Neural progenitor cell (in vitro differentiated cells): ENCODE measurements at regions not wholly inside any gene's neighbourhood (a gene's known extent, or its start where the extent isn't known, plus 50 kb on each side); places are given as distances from the start of the nearest gene placed in this dataset.
"Not testable (repeated sequence)": the region's sequence is repeated elsewhere in the genome, so short reads cannot be mapped to it uniquely, and the experiment has no call there.

Source experiments
- DNase-seq: peaks from one replicate; pipeline ENCODE4 v3.0.0-alpha.2; 2016; ENCODE audit warnings: low spot score
- H2AFZ ChIP-seq: fragments of 200-600 bp; sonication (generic); replicated peaks from 2 replicates; pipeline ENCODE4 v1.6.1; 2016; ENCODE audit warnings: antibody characterized with exemption
- H3F3A ChIP-seq: fragments of 200-600 bp; sonication (generic); 2 replicates; pipeline ENCODE4 v1.6.1; 2016; ENCODE audit warnings: antibody characterized with exemption, low read depth
- H3K27ac ChIP-seq: fragments of 200-600 bp; sonication (generic); 2 replicates; pipeline ENCODE4 v1.5.1; 2016; ENCODE audit warnings: mild to moderate bottlenecking
- H3K27me3 ChIP-seq: fragments of 200-600 bp; sonication (generic); 2 replicates; pipeline ENCODE4 v1.6.1; 2016; ENCODE audit warnings: mild to moderate bottlenecking, moderate library complexity
- H3K36me3 ChIP-seq: fragments of 200-600 bp; sonication (generic); 2 replicates; pipeline ENCODE4 v1.5.1; 2016
- H3K4me1 ChIP-seq: fragments of 200-600 bp; sonication (generic); 2 replicates; pipeline ENCODE4 v1.6.1; 2016; ENCODE audit warnings: mixed run types
- H3K4me2 ChIP-seq: fragments of 200-600 bp; sonication (generic); 2 replicates; pipeline ENCODE4 v1.6.1; 2016
- H3K4me3 ChIP-seq: fragments of 200-600 bp; sonication (generic); 2 replicates; pipeline ENCODE4 v1.5.1; 2016
- H3K79me2 ChIP-seq: fragments of 200-600 bp; sonication (generic); 2 replicates; pipeline ENCODE4 v1.6.1; 2016; ENCODE audit warnings: low read depth
- H3K9ac ChIP-seq: fragments of 200-600 bp; sonication (generic); 2 replicates; pipeline ENCODE4 v1.6.1; 2016
- H3K9me3 ChIP-seq: fragments of 200-600 bp; sonication (generic); 2 replicates; pipeline ENCODE4 v1.5.1; 2016; ENCODE audit warnings: low read depth
- H4K20me1 ChIP-seq: fragments of 200-600 bp; sonication (generic); 2 replicates; pipeline ENCODE4 v1.6.1; 2016; ENCODE audit warnings: low read depth
- H3K27ac Mint-ChIP-seq: 3 replicates; pipeline ENCODE4 v1.8.0; 2021; ENCODE audit warnings: mixed read lengths
- H3K27me3 Mint-ChIP-seq: 2 replicates; pipeline ENCODE4 v1.8.0; 2022; ENCODE audit warnings: low read depth, mild to moderate bottlenecking, inconsistent platforms, moderate library complexity, mixed read lengths; ENCODE audit not compliant: insufficient read depth
- H3K36me3 Mint-ChIP-seq: 3 replicates; pipeline ENCODE4 v1.8.0; 2021; ENCODE audit warnings: mixed read lengths
- H3K4me1 Mint-ChIP-seq: 3 replicates; pipeline ENCODE4 v1.8.0; 2021; ENCODE audit warnings: mixed read lengths
- H3K4me3 Mint-ChIP-seq: 3 replicates; pipeline ENCODE4 v1.8.0; 2021; ENCODE audit warnings: mild to moderate bottlenecking, moderate library complexity, mixed read lengths
- H3K9me3 Mint-ChIP-seq: 3 replicates; pipeline ENCODE4 v1.8.0; 2020; ENCODE audit warnings: mixed read lengths
- CTCF ChIP-seq: fragments of 200-600 bp; sonication (generic); IDR thresholded peaks from 2 replicates; pipeline ENCODE4 v1.5.1; 2017; ENCODE audit warnings: antibody characterized with exemption, mild to moderate bottlenecking
- EZH2 ChIP-seq: fragments of 200-600 bp; sonication (generic); IDR thresholded peaks from 2 replicates; pipeline ENCODE4 v1.6.1; 2017; ENCODE audit warnings: antibody characterized with exemption, mild to moderate bottlenecking, moderate library complexity
- EZH2phosphoT487 ChIP-seq: fragments of 200-600 bp; sonication (generic); IDR thresholded peaks from 2 replicates; pipeline ENCODE4 v1.6.1; 2017; ENCODE audit warnings: antibody characterized with exemption

GRCh38 chr4:38386654-38387188, 277.3 kb upstream of the KLF3 start:
- no peaks in the 10 kb centered on the region for H3K36me3 ChIP-seq
- TF ChIP-seq EZH2 (no peak), EZH2phosphoT487 (no peak), CTCF (no peak)
- no peaks in the 10 kb centered on the region for H4K20me1 ChIP-seq
- H3K27ac Mint-ChIP-seq: no peak overlapping the region
- peaks cover 9% of the 10 kb centered on the region for H3K9me3 ChIP-seq
- H3K27ac ChIP-seq: no peak overlapping the region
- no peak overlapping the region for H3K4me3 ChIP-seq
- H3K4me2 ChIP-seq: no peak overlapping the region
- no peaks in the 10 kb centered on the region for H3F3A ChIP-seq
- no peaks in the 10 kb centered on the region for H3K79me2 ChIP-seq
- H3K36me3 Mint-ChIP-seq: peaks cover 2% of the 10 kb centered on the region
- H3K4me1 Mint-ChIP-seq: peaks cover 20% of the 10 kb centered on the region
- H2AFZ ChIP-seq: no peak overlapping the region
- H3K9ac ChIP-seq: no peak overlapping the region
- peaks cover 13% of the 10 kb centered on the region for H3K9me3 Mint-ChIP-seq
- no peaks in the 10 kb centered on the region for H3K27me3 ChIP-seq
- peaks cover 4% of the 10 kb centered on the region for H3K27me3 Mint-ChIP-seq
- no peak overlapping the region for H3K4me3 Mint-ChIP-seq
- H3K4me1 ChIP-seq: peaks cover 19% of the 10 kb centered on the region
- DNase-seq: no peak

DNA sequence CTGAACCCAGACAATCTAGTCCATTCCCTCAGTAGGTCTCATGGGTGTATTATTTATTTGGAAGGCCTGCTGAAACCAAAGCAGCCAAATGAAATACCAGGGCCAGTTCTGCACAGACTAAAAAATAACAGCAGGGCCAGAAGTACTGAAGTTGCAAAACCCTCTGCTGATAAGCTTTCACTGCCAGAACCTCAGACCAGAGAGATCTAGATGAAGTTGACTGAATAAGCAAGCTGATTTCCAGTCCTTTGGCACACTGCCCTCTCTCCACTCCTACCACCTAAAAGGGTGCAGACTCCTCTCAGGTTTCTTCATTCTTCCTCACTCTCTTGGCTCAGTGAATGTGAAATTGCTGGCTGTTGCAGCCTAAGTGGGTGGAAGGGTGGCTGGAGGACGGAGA, 276.7 kb upstream of the KLF3 start:
- no peak overlapping the region for H3K4me3 Mint-ChIP-seq
- H3K4me1 ChIP-seq: peaks cover 19% of the 10 kb centered on the region
- H3K4me1 Mint-ChIP-seq: peaks cover 20% of the 10 kb centered on the region
- no peaks in the 10 kb centered on the region for H3F3A ChIP-seq
- TF ChIP-seq CTCF (no peak), EZH2 (no peak), EZH2phosphoT487 (no peak)
- H3K4me3 ChIP-seq: no peak overlapping the region
- no peak for DNase-seq
- H3K9me3 Mint-ChIP-seq: peaks cover 19% of the 10 kb centered on the region
- no peaks in the 10 kb centered on the region for H3K79me2 ChIP-seq
- H3K27ac ChIP-seq: no peak overlapping the region
- H3K27ac Mint-ChIP-seq: no peak overlapping the region
- peaks cover 6% of the 10 kb centered on the region for H3K36me3 Mint-ChIP-seq
- peaks cover 6% of the 10 kb centered on the region for H3K27me3 Mint-ChIP-seq
- H3K9me3 ChIP-seq: peaks cover 15% of the 10 kb centered on the region
- no peaks in the 10 kb centered on the region for H4K20me1 ChIP-seq
- no peaks in the 10 kb centered on the region for H3K27me3 ChIP-seq
- no peak overlapping the region for H3K4me2 ChIP-seq
- no peak overlapping the region for H3K9ac ChIP-seq
- no peaks in the 10 kb centered on the region for H3K36me3 ChIP-seq
- H2AFZ ChIP-seq: no peak overlapping the region

GRCh38 chr4:38387819-38388218, 276.2 kb upstream of the KLF3 start:
- no peak overlapping the region for H3K27ac ChIP-seq
- peaks cover 24% of the 10 kb centered on the region for H3K9me3 Mint-ChIP-seq
- no peak overlapping the region for H3K4me3 Mint-ChIP-seq
- no peak overlapping the region for H2AFZ ChIP-seq
- H3K4me2 ChIP-seq: no peak overlapping the region
- H3K27me3 Mint-ChIP-seq: peaks cover 6% of the 10 kb centered on the region
- no peak overlapping the region for H3K9ac ChIP-seq
- no peak overlapping the region for H3K4me3 ChIP-seq
- peaks cover 6% of the 10 kb centered on the region for H3K36me3 Mint-ChIP-seq
- DNase-seq: no peak
- no peaks in the 10 kb centered on the region for H3K79me2 ChIP-seq
- H3K9me3 ChIP-seq: peaks cover 16% of the 10 kb centered on the region
- no peaks in the 10 kb centered on the region for H4K20me1 ChIP-seq
- H3K36me3 ChIP-seq: no peaks in the 10 kb centered on the region
- no peaks in the 10 kb centered on the region for H3F3A ChIP-seq
- H3K27ac Mint-ChIP-seq: no peak overlapping the region
- H3K4me1 Mint-ChIP-seq: peaks cover 20% of the 10 kb centered on the region
- no peak for TF ChIP-seq EZH2phosphoT487
- TF ChIP-seq EZH2: no peak
- TF ChIP-seq CTCF: no peak
- H3K4me1 ChIP-seq: peaks cover 17% of the 10 kb centered on the region
- no peaks in the 10 kb centered on the region for H3K27me3 ChIP-seq

DNA sequence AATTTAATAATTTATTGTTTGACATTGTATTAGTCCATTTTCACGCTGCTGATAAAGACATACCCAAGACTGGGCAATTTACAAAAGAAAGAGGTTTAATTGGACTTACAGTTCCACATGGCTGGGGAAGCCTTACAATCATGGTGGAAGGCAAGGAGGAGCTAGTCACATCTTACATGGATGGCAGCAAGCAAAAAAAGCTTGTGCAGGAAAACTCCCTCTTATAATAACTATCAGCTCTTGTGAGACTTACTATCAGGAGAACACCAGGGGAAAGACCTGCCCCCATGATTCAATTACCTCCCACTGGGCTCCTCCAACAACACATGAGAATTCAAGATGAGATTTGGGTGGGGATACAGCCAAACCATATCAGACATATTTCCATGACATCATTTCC, 275.1 kb upstream of the KLF3 start:
- Histone ChIP-seq H3K4me1 (peaks cover 17% of the 10 kb centered on the region), H3K9me3 (peaks cover 16% of the 10 kb centered on the region)
- not testable (repeated sequence) for H3K79me2 ChIP-seq, H3K27me3 ChIP-seq, DNase-seq, H3K9ac ChIP-seq, H3K27ac Mint-ChIP-seq, H3F3A ChIP-seq, H3K27ac ChIP-seq, H3K27me3 Mint-ChIP-seq, H3K4me2 ChIP-seq, H3K36me3 Mint-ChIP-seq, H3K4me3 Mint-ChIP-seq, H3K4me3 ChIP-seq, H4K20me1 ChIP-seq, H2AFZ ChIP-seq, H3K36me3 ChIP-seq
- peaks cover 35% of the 10 kb centered on the region for H3K9me3 Mint-ChIP-seq
- peaks cover 16% of the 10 kb centered on the region for H3K4me1 Mint-ChIP-seq
